HepG2 (cell line): ENCODE measurements at regions not wholly inside any gene's neighbourhood (a gene's known extent, or its start where the extent isn't known, plus 50 kb on each side); places are given as distances from the start of the nearest gene placed in this dataset.
A peak's percentile ranks its signal among the peaks of the same experiment; 100 is the strongest.

Experiments
- CREM ChIP-seq, 2 experiments: sonication (generic) in 1 of 2; formaldehyde crosslinking in 1 of 2; IDR thresholded peaks; 2 replicates each; pipeline versions ENCODE4 v1.4.0 to v1.6.1; 2016 to 2020; ENCODE audit warnings: antibody characterized with exemption in 1 of 2, mild to moderate bottlenecking in 1 of 2, missing genetic modification reagents in 1 of 2
- ELF1 ChIP-seq: sonication (generic); formaldehyde crosslinking; IDR thresholded peaks from 2 replicates; pipeline ENCODE4 v1.4.0; 2020; ENCODE audit warnings: missing genetic modification reagents
- HNF4A ChIP-seq: sonication (generic); formaldehyde crosslinking; IDR thresholded peaks from 2 replicates; pipeline ENCODE4 v1.4.0; 2020; ENCODE audit warnings: missing genetic modification reagents
- HNRNPH1 ChIP-seq: fragments of 200-400 bp; formaldehyde crosslinking; optimal IDR thresholded peaks from 2 replicates; pipeline ENCODE3; 2017; ENCODE audit warnings: mild to moderate bottlenecking, low read depth, low read length
- KLF11 ChIP-seq: IDR thresholded peaks from 2 replicates; pipeline ENCODE4 v1.6.1; 2016; ENCODE audit warnings: missing compliant biosample characterization
- MTF2 ChIP-seq: sonication (generic); formaldehyde crosslinking; IDR thresholded peaks from 2 replicates; pipeline ENCODE4 v1.5.0; 2020; ENCODE audit warnings: missing genetic modification reagents, borderline replicate concordance
- MYC ChIP-seq: sonication (generic); formaldehyde crosslinking; IDR thresholded peaks from 2 replicates; pipeline ENCODE4 v1.9.0; 2021; ENCODE audit warnings: missing genetic modification reagents, borderline replicate concordance
- NFYC ChIP-seq: IDR thresholded peaks from 2 replicates; pipeline ENCODE4 v1.6.1; 2016; ENCODE audit warnings: missing genetic modification reagents, missing compliant biosample characterization
- PHF20 ChIP-seq: sonication (generic); formaldehyde crosslinking; IDR thresholded peaks from 2 replicates; pipeline ENCODE4 v1.5.0; 2020; ENCODE audit warnings: mild to moderate bottlenecking, missing genetic modification reagents
- RBM22 ChIP-seq: fragments of 200-400 bp; formaldehyde crosslinking; optimal IDR thresholded peaks from 2 replicates; pipeline ENCODE3; 2017; ENCODE audit warnings: mild to moderate bottlenecking, low read length, moderate library complexity
- RXRA ChIP-seq: sonication (generic); formaldehyde crosslinking; IDR thresholded peaks from 2 replicates; pipeline ENCODE4 v1.5.1; 2020; ENCODE audit warnings: missing genetic modification reagents
- SIX4 ChIP-seq: sonication (generic); formaldehyde crosslinking; IDR thresholded peaks from 2 replicates; pipeline ENCODE4 v1.4.0; 2020; ENCODE audit warnings: missing genetic modification reagents
- TARDBP ChIP-seq: sonication (generic); formaldehyde crosslinking; IDR thresholded peaks from 2 replicates; pipeline ENCODE4 v1.8.0; 2022; ENCODE audit warnings: mild to moderate bottlenecking, missing genetic modification reagents
- TBX2 ChIP-seq: sonication (generic); formaldehyde crosslinking; IDR thresholded peaks from 2 replicates; pipeline ENCODE4 v1.5.0; 2020; ENCODE audit warnings: missing genetic modification reagents, mild to moderate bottlenecking, borderline replicate concordance
- ZMYM4 ChIP-seq: sonication (generic); formaldehyde crosslinking; IDR thresholded peaks from 2 replicates; pipeline ENCODE4 v1.8.1; 2023; ENCODE audit warnings: mild to moderate bottlenecking, missing genetic modification reagents
- ZNF263 ChIP-seq: sonication (generic); formaldehyde crosslinking; IDR thresholded peaks from 2 replicates; pipeline ENCODE4 v1.4.0; 2020; ENCODE audit warnings: missing genetic modification reagents
- ZNF274 ChIP-seq: sonication (generic); formaldehyde crosslinking; IDR thresholded peaks from 2 replicates; pipeline ENCODE4 v1.5.1; 2020; ENCODE audit warnings: mild to moderate bottlenecking, missing genetic modification reagents
- ZNF292 ChIP-seq: sonication (generic); formaldehyde crosslinking; IDR thresholded peaks from 2 replicates; pipeline ENCODE4 v1.8.1; 2022; ENCODE audit warnings: mild to moderate bottlenecking, low read depth, missing genetic modification reagents, borderline replicate concordance
- ZNF350 ChIP-seq: sonication (generic); formaldehyde crosslinking; IDR thresholded peaks from 2 replicates; pipeline ENCODE4 v1.4.0; 2020; ENCODE audit warnings: mild to moderate bottlenecking, low read depth, missing genetic modification reagents, borderline replicate concordance
- ZNF737 ChIP-seq: sonication (generic); formaldehyde crosslinking; IDR thresholded peaks from 2 replicates; pipeline ENCODE4 v1.5.0; 2020; ENCODE audit warnings: missing genetic modification reagents, mild to moderate bottlenecking, borderline replicate concordance
- ZNF777 ChIP-seq: sonication (generic); formaldehyde crosslinking; IDR thresholded peaks from 2 replicates; pipeline ENCODE4 v1.4.0; 2020; ENCODE audit warnings: missing genetic modification reagents
- TF ChIP-seq, protein P1 (sequence below): sonication (generic); formaldehyde crosslinking; IDR thresholded peaks from 2 replicates; pipeline ENCODE4 v1.4.0; 2020; ENCODE audit warnings: missing genetic modification reagents
- TF ChIP-seq, protein P2 (sequence below): sonication (generic); formaldehyde crosslinking; IDR thresholded peaks from 2 replicates; pipeline ENCODE4 v1.4.0; 2020; ENCODE audit warnings: missing genetic modification reagents
- TF ChIP-seq, protein P3 (sequence below): sonication (generic); formaldehyde crosslinking; IDR thresholded peaks from 2 replicates; pipeline ENCODE4 v1.5.1; 2020; ENCODE audit warnings: mild to moderate bottlenecking, missing genetic modification reagents, moderate library complexity

DNA sequence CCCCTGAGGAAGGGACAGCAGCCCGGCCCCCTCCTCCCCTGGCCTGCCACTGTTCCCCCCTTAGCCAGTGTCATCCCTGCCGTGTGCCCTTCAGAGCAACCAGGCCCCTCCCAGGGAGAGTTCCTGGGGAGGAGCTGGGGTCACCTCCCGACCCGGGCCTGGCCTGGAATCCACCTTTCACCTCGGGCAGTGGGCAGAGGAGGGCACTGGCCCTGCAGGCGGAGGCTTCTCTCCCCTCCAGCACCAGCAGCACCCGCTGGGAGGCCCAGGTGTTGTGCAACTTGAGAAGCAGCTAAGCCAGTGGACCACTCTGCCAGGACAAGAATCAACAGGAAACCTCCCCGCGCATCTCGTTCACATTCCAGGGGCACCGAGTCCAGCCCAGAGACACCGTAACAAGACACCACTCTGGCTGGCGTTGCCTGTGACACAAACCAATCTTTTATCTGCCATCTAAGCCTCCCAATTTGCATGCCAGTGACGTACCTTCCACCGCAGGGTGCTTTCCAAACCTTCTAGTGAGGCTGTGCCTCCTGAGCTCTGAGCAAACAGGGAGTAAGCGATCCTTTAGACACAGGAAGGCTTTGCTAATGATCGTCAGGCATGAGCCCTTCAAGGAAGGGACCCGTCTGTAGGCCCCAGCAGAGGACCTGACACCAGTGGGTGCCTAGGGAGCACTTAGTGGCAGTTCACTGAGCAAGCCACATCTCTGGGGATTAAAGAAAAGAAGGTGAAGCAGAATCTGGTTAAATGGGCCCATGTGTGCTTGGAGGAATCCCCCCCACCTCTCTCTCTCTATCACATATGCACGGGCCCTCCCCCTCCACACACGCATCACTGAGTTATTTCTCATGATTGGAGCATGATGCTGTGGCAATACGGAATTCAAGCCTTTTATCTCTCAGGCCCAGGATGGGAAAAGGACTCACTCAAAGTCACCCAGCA lies 98.9 kb upstream of the TLE3 start (continued):
- no peak for TF ChIP-seq RBM22
- TF ChIP-seq KLF11 (CRISPR knock-in tag), result no peak
- TF ChIP-seq, protein P1, sequence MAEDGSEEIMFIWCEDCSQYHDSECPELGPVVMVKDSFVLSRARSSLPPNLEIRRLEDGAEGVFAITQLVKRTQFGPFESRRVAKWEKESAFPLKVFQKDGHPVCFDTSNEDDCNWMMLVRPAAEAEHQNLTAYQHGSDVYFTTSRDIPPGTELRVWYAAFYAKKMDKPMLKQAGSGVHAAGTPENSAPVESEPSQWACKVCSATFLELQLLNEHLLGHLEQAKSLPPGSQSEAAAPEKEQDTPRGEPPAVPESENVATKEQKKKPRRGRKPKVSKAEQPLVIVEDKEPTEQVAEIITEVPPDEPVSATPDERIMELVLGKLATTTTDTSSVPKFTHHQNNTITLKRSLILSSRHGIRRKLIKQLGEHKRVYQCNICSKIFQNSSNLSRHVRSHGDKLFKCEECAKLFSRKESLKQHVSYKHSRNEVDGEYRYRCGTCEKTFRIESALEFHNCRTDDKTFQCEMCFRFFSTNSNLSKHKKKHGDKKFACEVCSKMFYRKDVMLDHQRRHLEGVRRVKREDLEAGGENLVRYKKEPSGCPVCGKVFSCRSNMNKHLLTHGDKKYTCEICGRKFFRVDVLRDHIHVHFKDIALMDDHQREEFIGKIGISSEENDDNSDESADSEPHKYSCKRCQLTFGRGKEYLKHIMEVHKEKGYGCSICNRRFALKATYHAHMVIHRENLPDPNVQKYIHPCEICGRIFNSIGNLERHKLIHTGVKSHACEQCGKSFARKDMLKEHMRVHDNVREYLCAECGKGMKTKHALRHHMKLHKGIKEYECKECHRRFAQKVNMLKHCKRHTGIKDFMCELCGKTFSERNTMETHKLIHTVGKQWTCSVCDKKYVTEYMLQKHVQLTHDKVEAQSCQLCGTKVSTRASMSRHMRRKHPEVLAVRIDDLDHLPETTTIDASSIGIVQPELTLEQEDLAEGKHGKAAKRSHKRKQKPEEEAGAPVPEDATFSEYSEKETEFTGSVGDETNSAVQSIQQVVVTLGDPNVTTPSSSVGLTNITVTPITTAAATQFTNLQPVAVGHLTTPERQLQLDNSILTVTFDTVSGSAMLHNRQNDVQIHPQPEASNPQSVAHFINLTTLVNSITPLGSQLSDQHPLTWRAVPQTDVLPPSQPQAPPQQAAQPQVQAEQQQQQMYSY (CRISPR knock-in tag), result peak; percentile 35; the same call in 1 of the 2 replicates
- no peak for TF ChIP-seq ELF1
- TF ChIP-seq, protein P2, sequence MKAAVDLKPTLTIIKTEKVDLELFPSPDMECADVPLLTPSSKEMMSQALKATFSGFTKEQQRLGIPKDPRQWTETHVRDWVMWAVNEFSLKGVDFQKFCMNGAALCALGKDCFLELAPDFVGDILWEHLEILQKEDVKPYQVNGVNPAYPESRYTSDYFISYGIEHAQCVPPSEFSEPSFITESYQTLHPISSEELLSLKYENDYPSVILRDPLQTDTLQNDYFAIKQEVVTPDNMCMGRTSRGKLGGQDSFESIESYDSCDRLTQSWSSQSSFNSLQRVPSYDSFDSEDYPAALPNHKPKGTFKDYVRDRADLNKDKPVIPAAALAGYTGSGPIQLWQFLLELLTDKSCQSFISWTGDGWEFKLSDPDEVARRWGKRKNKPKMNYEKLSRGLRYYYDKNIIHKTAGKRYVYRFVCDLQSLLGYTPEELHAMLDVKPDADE, result no peak
- no peak for TF ChIP-seq PHF20 (CRISPR knock-in tag)
- TF ChIP-seq ZNF263 (CRISPR knock-in tag), result peak; percentile 16; the same call in 1 of the 2 replicates
- peak; percentile 72; the same call in 1 of the 2 replicates for TF ChIP-seq RXRA (CRISPR knock-in tag)
- TF ChIP-seq NFYC (CRISPR knock-in tag), result no peak
- peak; percentile 95 for TF ChIP-seq SIX4 (CRISPR knock-in tag)
- TF ChIP-seq HNF4A (CRISPR knock-in tag), result peak; percentile 52; the same call in 1 of the 2 replicates
- TF ChIP-seq TBX2 (CRISPR knock-in tag), result peak; percentile 68; the same call in 1 of the 2 replicates
- TF ChIP-seq ZNF350 (CRISPR knock-in tag), result no peak; the same call in 1 of the 2 replicates
- TF ChIP-seq, protein P3, sequence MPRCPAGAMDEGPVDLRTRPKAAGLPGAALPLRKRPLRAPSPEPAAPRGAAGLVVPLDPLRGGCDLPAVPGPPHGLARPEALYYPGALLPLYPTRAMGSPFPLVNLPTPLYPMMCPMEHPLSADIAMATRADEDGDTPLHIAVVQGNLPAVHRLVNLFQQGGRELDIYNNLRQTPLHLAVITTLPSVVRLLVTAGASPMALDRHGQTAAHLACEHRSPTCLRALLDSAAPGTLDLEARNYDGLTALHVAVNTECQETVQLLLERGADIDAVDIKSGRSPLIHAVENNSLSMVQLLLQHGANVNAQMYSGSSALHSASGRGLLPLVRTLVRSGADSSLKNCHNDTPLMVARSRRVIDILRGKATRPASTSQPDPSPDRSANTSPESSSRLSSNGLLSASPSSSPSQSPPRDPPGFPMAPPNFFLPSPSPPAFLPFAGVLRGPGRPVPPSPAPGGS, result no peak
- no peak for TF ChIP-seq ZNF777 (CRISPR knock-in tag)
- TF ChIP-seq MTF2 (CRISPR knock-in tag), result no peak
- TF ChIP-seq ZMYM4 (CRISPR knock-in tag), result 0 out of 2 replicates have a peak, but pooled peaks have one; percentile 11
- TF ChIP-seq MYC (CRISPR knock-in tag), result peak; percentile 49; the same call in 1 of the 2 replicates
- TF ChIP-seq ZNF274 (CRISPR knock-in tag), result 0 out of 2 replicates have a peak, but pooled peaks have one; percentile 18
- TF ChIP-seq ZNF292 (CRISPR knock-in tag), result peak; percentile 93
- TF ChIP-seq ZNF737 (CRISPR knock-in tag), result no peak
- peak; percentile 45 for TF ChIP-seq CREM (IDR thresholded peaks at IDR 0.05)
- TF ChIP-seq CREM (CRISPR knock-in tag; IDR thresholded peaks at IDR 0.05), result no peak
- peak; percentile 87; the same call in 1 of the 2 replicates for TF ChIP-seq TARDBP (CRISPR knock-in tag)
- TF ChIP-seq HNRNPH1, result no peak
